Mucosa of descending colon (tissue), 3 donors: ENCODE measurements at regions not wholly inside any gene's neighbourhood (a gene's known extent, or its start where the extent isn't known, plus 50 kb on each side); places are given as distances from the start of the nearest gene placed in this dataset.
A peak's percentile ranks its signal among the peaks of the same experiment; 100 is the strongest.

ENCODE experiments used
- ATAC-seq: fragments of 200-7000 bp; cut with Tn5 transposase; one replicate; pipeline ENCODE4 v1.9.1; 2020; ENCODE audit warnings: mild to moderate bottlenecking, moderate library complexity
- DNase-seq, 3 donors: peaks; one replicate each; pipeline ENCODE4 v3.0.0-alpha.2; 2020
- H3K36me3 ChIP-seq: fragments of 200-600 bp; one replicate; pipeline ENCODE4 v1.8.0; 2021; ENCODE audit warnings: low read depth, mild to moderate bottlenecking
- H3K4me1 ChIP-seq: fragments of 200-600 bp; one replicate; pipeline ENCODE4 v1.8.0; 2021; ENCODE audit warnings: low read depth, mild to moderate bottlenecking
- H3K4me3 ChIP-seq: fragments of 200-600 bp; one replicate; pipeline ENCODE4 v1.8.0; 2021; ENCODE audit warnings: mild to moderate bottlenecking
- H3K9me3 ChIP-seq: fragments of 200-600 bp; one replicate; pipeline ENCODE4 v1.8.0; 2021; ENCODE audit warnings: mild to moderate bottlenecking
- intact Hi-C, 2 donors: fragments of 100-400 bp; cut with DNase I in 1 of 2; cut with micrococcal nuclease in 1 of 2; formaldehyde crosslinking; loops; one replicate each; pipeline versions ENCODE4 v1.11.0 to v1.11.1; 2022; cut with DNase I, micrococcal nuclease
- TF ChIP-seq, protein P1 (sequence below): fragments of 200-600 bp; IDR thresholded peaks from one replicate; pipeline ENCODE4 v1.8.0; 2022; ENCODE audit warnings: antibody characterized with exemption, mild to moderate bottlenecking
- donor health status: DM: no; HTN: no; CAD: no; lungs with moderate emphysema.
- donor health status: DM: no; HTN: no; CAD: no.
- donor health status: DM: no; HTN: yes; CAD: no.

- Histone ChIP-seq H3K9me3 (no peaks in the 10 kb centered on the region), H3K36me3 (no peaks in the 10 kb centered on the region), H3K4me1 (no peaks in the 10 kb centered on the region), H3K4me3 (no peak overlapping the region)
- TF ChIP-seq, protein P1, sequence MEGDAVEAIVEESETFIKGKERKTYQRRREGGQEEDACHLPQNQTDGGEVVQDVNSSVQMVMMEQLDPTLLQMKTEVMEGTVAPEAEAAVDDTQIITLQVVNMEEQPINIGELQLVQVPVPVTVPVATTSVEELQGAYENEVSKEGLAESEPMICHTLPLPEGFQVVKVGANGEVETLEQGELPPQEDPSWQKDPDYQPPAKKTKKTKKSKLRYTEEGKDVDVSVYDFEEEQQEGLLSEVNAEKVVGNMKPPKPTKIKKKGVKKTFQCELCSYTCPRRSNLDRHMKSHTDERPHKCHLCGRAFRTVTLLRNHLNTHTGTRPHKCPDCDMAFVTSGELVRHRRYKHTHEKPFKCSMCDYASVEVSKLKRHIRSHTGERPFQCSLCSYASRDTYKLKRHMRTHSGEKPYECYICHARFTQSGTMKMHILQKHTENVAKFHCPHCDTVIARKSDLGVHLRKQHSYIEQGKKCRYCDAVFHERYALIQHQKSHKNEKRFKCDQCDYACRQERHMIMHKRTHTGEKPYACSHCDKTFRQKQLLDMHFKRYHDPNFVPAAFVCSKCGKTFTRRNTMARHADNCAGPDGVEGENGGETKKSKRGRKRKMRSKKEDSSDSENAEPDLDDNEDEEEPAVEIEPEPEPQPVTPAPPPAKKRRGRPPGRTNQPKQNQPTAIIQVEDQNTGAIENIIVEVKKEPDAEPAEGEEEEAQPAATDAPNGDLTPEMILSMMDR = no peak
- intact Hi-C loops = no loop called here
- DNase-seq (peak in 2 of 3 donors; percentile 13 to 40), ATAC-seq (no peak)
Observed at GRCh38 chr9:30299126-30299780, 2085.2 kb upstream of the ACO1 start.

- no peaks in the 10 kb centered on the region for H3K9me3 ChIP-seq
- DNase-seq (peak in 1 of 3 donors; percentile 11), ATAC-seq (no peak)
- intact Hi-C loops = no loop called here
- H3K4me3 ChIP-seq = no peak overlapping the region
- H3K4me1 ChIP-seq = no peaks in the 10 kb centered on the region
- TF ChIP-seq, protein P1 = no peak
- no peaks in the 10 kb centered on the region for H3K36me3 ChIP-seq
Observed at GRCh38 chr9:30301271-30301963, 2083.0 kb upstream of the ACO1 start.

- no peaks in the 10 kb centered on the region for H3K9me3 ChIP-seq
- H3K36me3 ChIP-seq = no peaks in the 10 kb centered on the region
- no peak for ATAC-seq
- TF ChIP-seq, protein P1 = no peak
- H3K4me1 ChIP-seq = no peaks in the 10 kb centered on the region
- H3K4me3 ChIP-seq = no peak overlapping the region
- intact Hi-C loops = no loop called here
- DNase-seq = no peak
Observed at GRCh38 chr9:30310711-30311110, 2073.7 kb upstream of the ACO1 start.

DNA sequence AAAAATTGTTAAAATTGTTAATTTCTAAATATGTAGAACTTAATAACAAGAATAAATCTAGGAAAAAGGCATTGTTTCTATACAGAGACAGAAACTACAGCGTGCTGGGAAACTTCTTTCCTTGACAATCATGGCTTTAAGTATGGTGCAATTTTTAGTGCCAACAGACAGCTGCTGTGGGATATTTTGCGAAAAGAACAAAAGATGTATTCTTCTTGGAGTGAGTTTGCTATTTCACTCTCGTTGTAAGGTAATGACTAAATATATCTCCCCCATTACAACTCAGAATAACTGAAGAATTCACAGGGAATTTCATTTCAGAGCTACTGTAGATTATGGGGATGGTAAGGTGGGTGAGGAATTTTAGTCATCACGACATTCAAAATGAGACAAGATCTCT, 2055.0 kb upstream of the ACO1 start:
- TF ChIP-seq, protein P1 = no peak
- intact Hi-C loops = no loop called here
- ATAC-seq (no peak), DNase-seq (no peak)
- Histone ChIP-seq H3K36me3 (no peaks in the 10 kb centered on the region), H3K9me3 (no peaks in the 10 kb centered on the region), H3K4me3 (no peak overlapping the region), H3K4me1 (no peaks in the 10 kb centered on the region)

DNA sequence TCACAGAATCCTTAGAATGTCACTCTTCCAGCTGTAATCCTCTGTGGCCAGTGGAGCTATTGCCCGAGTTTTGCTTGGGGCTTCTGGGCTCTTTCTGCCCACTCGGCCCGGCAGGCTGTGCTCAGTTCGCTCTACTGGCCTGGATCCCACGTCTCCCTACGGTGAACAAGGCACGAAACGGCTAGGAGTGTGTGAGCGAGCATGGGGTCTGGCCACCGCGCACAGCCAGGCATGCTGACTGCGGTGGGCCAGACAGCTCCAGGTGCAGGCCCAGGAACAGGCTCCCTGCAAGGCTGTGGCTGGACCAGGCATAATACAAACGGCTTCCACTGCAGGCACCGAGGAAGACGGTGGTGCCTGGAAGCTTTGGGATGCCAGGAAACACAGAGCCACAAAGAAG, 2035.5 kb upstream of the ACO1 start:
- ATAC-seq (no peak), DNase-seq (no peak)
- Histone ChIP-seq H3K4me3 (no peak overlapping the region), H3K9me3 (peaks cover 3% of the 10 kb centered on the region), H3K4me1 (no peaks in the 10 kb centered on the region), H3K36me3 (no peaks in the 10 kb centered on the region)
- TF ChIP-seq, protein P1 = no peak
- intact Hi-C loops = no loop called here
